Endothelial cell of umbilical vein (primary cell): ENCODE measurements at regions not wholly inside any gene's neighbourhood (a gene's known extent, or its start where the extent isn't known, plus 50 kb on each side); places are given as distances from the start of the nearest gene placed in this dataset.

Experiments used
- BruUV-seq: library from RNA; stranded (reverse); fragments of 400-500 nt; replicated peaks from 2 replicates; lab custom pipeline; 2021; lab: Mats Ljungman, UMichigan
- CTCF ChIA-PET: fragments of 300-600, 350-600 bp; sonication (Branson Sonifier 250); formaldehyde crosslinking; loops from one replicate; lab custom pipeline; 2021; ENCODE audit warnings: antibody characterized with exemption, inconsistent platforms; lab: Charles Lee
- POLR2A ChIA-PET: fragments of 300-600, 350-600 bp; sonication (Branson Sonifier 250); formaldehyde crosslinking; loops from one replicate; lab custom pipeline; 2021; ENCODE audit warnings: antibody characterized with exemption, inconsistent platforms; lab: Charles Lee
- DNase-seq: peaks from one replicate; pipeline ENCODE4 v3.0.0-alpha.2; 2011; ENCODE audit warnings: low read depth, low spot score
- FAIRE-seq: peaks from 2 replicates; lab custom pipeline; 2011; peaks lifted over from hg19 to GRCh38; lab: Jason Lieb, UNC
- H2AFZ ChIP-seq: 2 replicates; pipeline ENCODE4 v1.6.0; 2012; ENCODE audit warnings: low read depth, low read length, control low read depth, inconsistent platforms
- H3K27ac ChIP-seq: 2 replicates; pipeline ENCODE4 v1.5.1; 2011; ENCODE audit warnings: low read depth, mild to moderate bottlenecking, control low read depth, low read length, moderate library complexity; ENCODE audit not compliant: insufficient read depth
- H3K27me3 ChIP-seq, 2 experiments: 2 replicates each; pipeline versions ENCODE4 v1.6.0 to v1.6.1; 2011; ENCODE audit warnings: low read length in 2 of 2, mixed read lengths in 1 of 2; ENCODE audit not compliant: control insufficient read depth in 2 of 2, insufficient read depth in 2 of 2
- H3K36me3 ChIP-seq, 2 experiments: 2 replicates in 1 of 2; 3 replicates in 1 of 2; pipeline ENCODE4 v1.5.1; 2011; ENCODE audit warnings: low read length in 2 of 2, mild to moderate bottlenecking in 1 of 2, moderate library complexity in 1 of 2; ENCODE audit not compliant: control insufficient read depth in 2 of 2, insufficient read depth in 2 of 2; ENCODE audit errors: extremely low read depth in 1 of 2
- H3K4me1 ChIP-seq: 3 replicates; pipeline ENCODE4 v1.5.1; 2011; ENCODE audit warnings: mild to moderate bottlenecking, low read length; ENCODE audit not compliant: control insufficient read depth, insufficient read depth; ENCODE audit errors: extremely low read depth
- H3K4me2 ChIP-seq: 2 replicates; pipeline ENCODE4 v1.6.1; 2011; ENCODE audit warnings: low read length, control low read depth, mixed read lengths; ENCODE audit not compliant: insufficient read depth
- H3K4me3 ChIP-seq, 3 experiments: fragments of 200-600 bp in 1 of 3; sonication (generic), shearing (Covaris generic) in 1 of 3; replicated peaks in 1 of 3; 2 replicates each; pipeline ENCODE4 v1.5.1; 2011 to 2016; ENCODE audit warnings: control low read depth in 3 of 3, low read length in 3 of 3, mild to moderate bottlenecking in 2 of 3, inconsistent platforms in 1 of 3, low read depth in 1 of 3, moderate library complexity in 1 of 3; ENCODE audit not compliant: insufficient read depth in 1 of 3
- H3K79me2 ChIP-seq: 2 replicates; pipeline ENCODE4 v1.6.0; 2012; ENCODE audit warnings: low read length, inconsistent platforms; ENCODE audit not compliant: control insufficient read depth, insufficient read depth
- H3K9ac ChIP-seq: replicated peaks from 2 replicates; pipeline ENCODE3; 2011; ENCODE audit warnings: low read length, control low read depth; ENCODE audit not compliant: insufficient read depth; ENCODE audit errors: extremely low read depth
- H3K9me1 ChIP-seq: replicated peaks from 3 replicates; pipeline ENCODE4 v1.6.0; 2011; ENCODE audit warnings: mild to moderate bottlenecking, low read length; ENCODE audit not compliant: control insufficient read depth, insufficient read depth; ENCODE audit errors: extremely low read depth
- H3K9me3 ChIP-seq: replicated peaks from 2 replicates; pipeline ENCODE4 v1.5.1; 2012; ENCODE audit warnings: low read length, inconsistent platforms; ENCODE audit not compliant: control insufficient read depth, insufficient read depth
- H4K20me1 ChIP-seq: replicated peaks from 2 replicates; pipeline ENCODE3; 2011; ENCODE audit warnings: mild to moderate bottlenecking, low read length; ENCODE audit not compliant: control insufficient read depth, insufficient read depth; ENCODE audit errors: extremely low read depth
- EZH2 ChIP-seq: IDR thresholded peaks from 2 replicates; pipeline ENCODE4 v1.6.1; 2012; ENCODE audit warnings: borderline replicate concordance, low read depth, mild to moderate bottlenecking, moderate library complexity, low read length, inconsistent platforms; ENCODE audit not compliant: severe bottlenecking
- FOS ChIP-seq: IDR thresholded peaks from 2 replicates; pipeline ENCODE4 v1.6.1; 2011; ENCODE audit warnings: mild to moderate bottlenecking, low read length, moderate library complexity, borderline replicate concordance; ENCODE audit not compliant: insufficient read depth
- GATA2 ChIP-seq: IDR thresholded peaks from 2 replicates; pipeline ENCODE4 v1.7.0; 2011; ENCODE audit warnings: low read depth, mild to moderate bottlenecking, moderate library complexity, mixed read lengths, low read length; ENCODE audit not compliant: insufficient read length, insufficient read depth
- MYC ChIP-seq: IDR thresholded peaks from one replicate; pipeline ENCODE4 v1.6.1; 2011; ENCODE audit warnings: mild to moderate bottlenecking, low read depth, low read length
- POLR2A ChIP-seq: IDR thresholded peaks from 2 replicates; pipeline ENCODE4 v1.6.1; 2012; ENCODE audit warnings: low read depth, mild to moderate bottlenecking, control low read depth, low read length
- POLR2AphosphoS5 ChIP-seq: IDR thresholded peaks from 2 replicates; pipeline ENCODE4 v1.6.1; 2012; ENCODE audit warnings: low read depth, mild to moderate bottlenecking, control low read depth, low read length, moderate library complexity; ENCODE audit not compliant: insufficient read depth
- dilution Hi-C: fragments of 300-500 bp; cut with MboI; formaldehyde crosslinking; loops from one replicate; pipeline ENCODE4 v1.15.0; 2019; ENCODE audit warnings: low sequenced_read_pairs; ENCODE audit not compliant: extremely low pct_ligation_motif_present
- intact Hi-C: fragments of 100-400 bp; cut with micrococcal nuclease; formaldehyde crosslinking; loops from one replicate; pipeline ENCODE4 v1.10.0; 2022
- TF ChIP-seq, protein P1 (sequence below): IDR thresholded peaks from 2 replicates; pipeline ENCODE4 v1.6.1; 2011; ENCODE audit not compliant: insufficient read depth, insufficient read length
- TF ChIP-seq, protein P2 (sequence below), 2 donors: IDR thresholded peaks; 1 replicate in 1 of 2; 2 replicates in 1 of 2; pipeline ENCODE4 v1.5.1; 2011; ENCODE audit warnings: low read length in 2 of 2, mild to moderate bottlenecking in 2 of 2, moderate library complexity in 2 of 2, control low read depth in 1 of 2, inconsistent platforms in 1 of 2, low read depth in 1 of 2; ENCODE audit not compliant: insufficient read depth in 1 of 2; ENCODE audit errors: extremely low read depth in 1 of 2

GRCh38 chr2:133967326-133967725 lies 286.5 kb upstream of the MGAT5 start:
- H3K27ac ChIP-seq, result no peak overlapping the region
- BruUV-seq, result no TSS peak
- H2AFZ ChIP-seq, result no peak overlapping the region
- H4K20me1 ChIP-seq, result no peaks in the 10 kb centered on the region
- no peaks in the 10 kb centered on the region for H3K79me2 ChIP-seq
- no peak overlapping the region for H3K4me3 ChIP-seq
- no peak for TF ChIP-seq POLR2AphosphoS5
- TF ChIP-seq, protein P1, sequence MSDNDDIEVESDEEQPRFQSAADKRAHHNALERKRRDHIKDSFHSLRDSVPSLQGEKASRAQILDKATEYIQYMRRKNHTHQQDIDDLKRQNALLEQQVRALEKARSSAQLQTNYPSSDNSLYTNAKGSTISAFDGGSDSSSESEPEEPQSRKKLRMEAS, result no peak
- no peak for TF ChIP-seq GATA2
- no peak for TF ChIP-seq FOS
- TF ChIP-seq POLR2A, result no peak
- no peak for TF ChIP-seq EZH2
- no peak for TF ChIP-seq MYC
- TF ChIP-seq, protein P2, sequence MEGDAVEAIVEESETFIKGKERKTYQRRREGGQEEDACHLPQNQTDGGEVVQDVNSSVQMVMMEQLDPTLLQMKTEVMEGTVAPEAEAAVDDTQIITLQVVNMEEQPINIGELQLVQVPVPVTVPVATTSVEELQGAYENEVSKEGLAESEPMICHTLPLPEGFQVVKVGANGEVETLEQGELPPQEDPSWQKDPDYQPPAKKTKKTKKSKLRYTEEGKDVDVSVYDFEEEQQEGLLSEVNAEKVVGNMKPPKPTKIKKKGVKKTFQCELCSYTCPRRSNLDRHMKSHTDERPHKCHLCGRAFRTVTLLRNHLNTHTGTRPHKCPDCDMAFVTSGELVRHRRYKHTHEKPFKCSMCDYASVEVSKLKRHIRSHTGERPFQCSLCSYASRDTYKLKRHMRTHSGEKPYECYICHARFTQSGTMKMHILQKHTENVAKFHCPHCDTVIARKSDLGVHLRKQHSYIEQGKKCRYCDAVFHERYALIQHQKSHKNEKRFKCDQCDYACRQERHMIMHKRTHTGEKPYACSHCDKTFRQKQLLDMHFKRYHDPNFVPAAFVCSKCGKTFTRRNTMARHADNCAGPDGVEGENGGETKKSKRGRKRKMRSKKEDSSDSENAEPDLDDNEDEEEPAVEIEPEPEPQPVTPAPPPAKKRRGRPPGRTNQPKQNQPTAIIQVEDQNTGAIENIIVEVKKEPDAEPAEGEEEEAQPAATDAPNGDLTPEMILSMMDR (IDR thresholded peaks at IDR 0.05; ENCODE audit: extremely low read depth in 1 of 2, insufficient read depth in 1 of 2, low read depth in 1 of 2, low read length in 2 of 2), result no peak
- DNase-seq (no peak), FAIRE-seq (no peak)
- ChIA-PET POLR2A (no interaction called here), CTCF (no interaction called here)
- intact Hi-C loops, result no loop called here
- H3K4me1 ChIP-seq, result no peaks in the 10 kb centered on the region
- no peaks in the 10 kb centered on the region for H3K9me1 ChIP-seq
- H3K27me3 ChIP-seq, result peaks cover 0 to 2% of the 10 kb centered on the region in 2 experiments
- H3K9me3 ChIP-seq, result no peaks in the 10 kb centered on the region
- H3K4me2 ChIP-seq, result no peak overlapping the region
- H3K9ac ChIP-seq, result no peak overlapping the region
- H3K36me3 ChIP-seq, result no peaks in the 10 kb centered on the region
- dilution Hi-C loops, result no loop called here
